ENCODE measurements at regions not wholly inside any gene's neighbourhood (a gene's known extent, or its start where the extent isn't known, plus 50 kb on each side); places are given as distances from the start of the nearest gene placed in this dataset.

DNA sequence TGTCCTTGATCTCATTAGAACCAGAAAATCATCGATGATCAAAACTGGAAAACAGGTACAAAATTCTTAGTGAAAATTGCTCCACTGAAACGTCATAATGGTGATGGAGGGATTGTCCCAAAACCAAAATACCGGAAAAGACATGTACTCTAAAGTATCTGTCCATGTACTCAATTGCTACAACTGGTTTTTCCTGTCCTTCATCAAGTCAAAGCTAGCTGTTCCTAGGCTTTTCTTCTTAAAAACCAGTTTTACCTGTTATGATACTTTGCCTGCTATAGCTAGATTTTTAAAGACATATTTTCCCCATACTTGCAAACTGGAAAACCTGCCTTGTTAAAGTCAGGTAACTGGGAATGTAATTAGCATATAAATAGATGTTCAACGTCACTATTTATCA is 50.5 kb upstream of the LRRC1 start:
- no peak for FAIRE-seq

DNA sequence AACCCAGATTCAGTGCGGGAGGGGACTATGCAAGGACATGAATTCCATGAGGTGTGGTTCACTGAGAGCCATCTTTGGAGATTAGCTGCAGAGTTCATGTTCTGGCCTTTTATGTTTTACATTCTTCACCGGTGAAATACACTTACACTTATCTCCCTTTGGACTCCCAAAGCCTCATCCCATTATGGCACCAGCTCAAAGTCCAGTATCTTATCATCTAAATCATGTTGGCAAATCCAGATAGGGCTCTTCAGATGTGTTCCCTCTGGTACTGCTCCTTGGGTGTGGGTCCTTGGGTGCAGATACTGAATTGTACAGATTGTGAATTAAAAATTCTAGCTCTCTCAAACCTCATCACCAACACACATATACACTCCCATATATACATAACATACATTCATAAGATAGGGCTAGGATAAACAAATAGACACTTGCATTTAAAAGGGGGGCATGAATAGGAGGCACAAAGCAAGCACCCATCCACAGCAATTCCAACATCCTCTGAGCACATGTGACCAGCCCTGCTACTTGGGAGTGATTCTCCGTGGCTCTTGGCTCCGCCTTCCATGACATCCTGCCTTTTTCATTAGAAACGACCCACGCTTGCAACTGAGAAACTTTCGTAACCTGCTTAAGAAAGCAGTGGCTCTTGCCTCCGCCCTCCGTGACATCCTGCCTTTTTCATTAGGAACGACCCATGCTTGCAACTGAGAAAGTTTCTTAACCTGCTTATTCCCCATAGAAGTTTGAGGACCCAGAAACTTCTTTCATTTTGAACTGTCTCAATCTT is 53.6 kb upstream of the LRRC1 start:
- FAIRE-seq, result no peak

DNA sequence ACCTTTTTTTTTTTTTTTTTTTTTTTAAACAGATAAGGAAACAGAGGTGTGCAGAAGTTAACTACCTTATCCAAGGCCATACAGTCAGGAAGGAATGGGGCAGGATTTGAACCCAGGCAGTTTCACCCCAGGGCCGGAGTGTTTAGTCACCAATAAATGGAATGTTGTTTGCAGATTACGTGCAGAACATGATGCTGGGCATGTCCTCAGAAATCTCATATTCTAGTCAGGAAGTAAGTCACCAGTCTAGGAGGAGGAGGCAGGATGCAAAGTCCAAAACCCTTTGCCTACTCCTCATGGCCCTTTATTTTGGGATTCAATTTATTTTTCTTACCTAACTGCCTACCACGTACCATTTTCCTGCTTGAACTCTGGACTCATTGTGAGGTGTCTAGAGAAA is 57.1 kb upstream of the LRRC1 start:
- no peak for FAIRE-seq

DNA sequence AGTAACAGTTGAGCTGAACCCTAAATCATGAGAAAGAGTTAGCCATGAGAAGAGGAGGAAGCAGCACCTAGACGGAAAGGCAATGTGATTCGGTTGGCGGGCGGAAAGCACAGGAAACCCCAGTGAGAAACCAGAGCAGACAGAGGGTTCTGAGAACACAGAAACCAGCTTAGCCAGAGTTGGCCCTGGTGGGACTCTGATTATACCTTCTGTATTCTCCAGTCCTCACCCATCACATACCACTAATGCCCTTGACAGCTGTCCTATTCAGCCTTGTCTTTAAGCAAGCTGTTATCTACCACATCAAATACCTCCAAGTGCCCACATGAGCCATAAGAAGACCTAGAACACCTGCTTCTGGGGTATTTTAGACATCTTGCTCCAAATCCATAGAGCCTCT is 58.9 kb upstream of the LRRC1 start:
- no peak for FAIRE-seq

DNA sequence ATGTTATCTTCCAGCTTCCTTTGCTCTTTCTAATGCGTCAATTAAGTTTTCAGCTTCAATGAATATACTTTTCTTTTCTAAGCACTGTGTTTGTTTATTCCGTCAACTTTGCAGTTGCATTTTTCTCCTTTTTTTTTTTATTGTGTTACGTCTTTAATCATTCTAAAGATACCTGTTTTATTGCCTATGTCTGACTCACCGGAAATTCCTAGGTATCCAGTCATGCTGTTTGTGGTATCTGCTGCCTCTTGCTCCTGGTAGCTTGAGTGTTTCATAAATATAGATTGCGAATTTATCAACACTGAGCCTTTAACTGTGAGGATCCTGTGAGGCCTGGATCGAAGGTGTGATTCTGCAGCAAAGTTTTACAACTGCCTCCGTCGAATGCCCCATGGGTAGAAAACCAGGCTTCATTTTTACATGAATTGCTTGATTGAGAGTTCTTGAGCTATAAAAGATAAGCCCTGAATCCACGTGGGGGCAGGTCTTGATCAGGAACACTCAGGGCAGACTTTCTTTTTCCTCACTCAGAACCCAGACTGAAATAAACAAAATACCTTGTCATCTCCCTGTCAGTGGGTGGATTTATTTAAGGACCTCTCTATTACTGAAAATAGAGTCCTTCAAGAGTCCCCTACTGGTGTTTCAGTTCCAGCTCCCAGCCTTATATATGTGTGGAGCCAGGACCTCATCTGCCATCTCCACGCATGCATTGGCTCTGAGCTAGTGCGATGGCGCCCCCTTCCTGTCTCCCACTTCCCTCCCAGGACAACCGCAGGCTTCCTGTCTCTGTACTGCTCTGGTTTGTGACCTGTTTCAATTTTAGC is 60.1 kb upstream of the LRRC1 start:
- FAIRE-seq, result no peak

DNA sequence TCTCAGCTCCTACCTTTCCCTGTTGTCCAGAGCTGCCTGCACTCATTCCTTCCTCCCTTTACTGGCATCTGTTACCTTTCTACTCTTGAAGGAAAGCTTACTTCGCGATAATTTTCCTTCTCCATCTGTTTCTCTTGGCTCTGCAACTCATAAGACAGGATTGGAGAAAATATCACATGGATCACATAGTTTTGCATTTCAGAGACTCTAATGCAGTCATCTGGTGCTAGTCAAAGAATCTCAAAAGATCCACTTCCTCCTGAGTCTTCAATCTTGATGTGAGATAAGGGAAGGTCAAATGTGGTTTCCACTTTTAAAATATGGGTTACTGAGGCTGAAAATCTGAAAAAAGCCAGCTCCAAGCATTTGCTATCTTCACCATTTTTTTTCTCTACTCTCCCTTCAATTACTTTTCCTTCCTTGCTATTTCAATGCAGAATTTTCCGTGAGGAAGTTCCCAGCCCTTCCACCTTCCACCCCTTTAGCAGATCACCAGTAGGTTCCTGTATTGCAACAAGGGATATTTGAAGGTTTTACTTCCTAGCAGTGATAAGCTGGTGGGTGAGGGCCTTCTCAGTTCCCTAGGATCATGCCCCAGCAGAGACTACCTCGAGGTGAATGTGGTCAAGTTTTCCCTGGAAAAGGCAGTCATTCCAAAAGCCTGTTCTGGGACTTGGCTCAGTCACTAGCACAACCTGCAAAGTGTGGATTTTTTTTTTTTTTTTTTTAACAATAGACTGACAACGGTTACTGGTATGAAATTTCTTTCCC is 62.8 kb upstream of the LRRC1 start:
- no peak for FAIRE-seq

GRCh38 chr6:53730767-53731166 is 64.0 kb upstream of the LRRC1 start:
- FAIRE-seq, result no peak

DNA sequence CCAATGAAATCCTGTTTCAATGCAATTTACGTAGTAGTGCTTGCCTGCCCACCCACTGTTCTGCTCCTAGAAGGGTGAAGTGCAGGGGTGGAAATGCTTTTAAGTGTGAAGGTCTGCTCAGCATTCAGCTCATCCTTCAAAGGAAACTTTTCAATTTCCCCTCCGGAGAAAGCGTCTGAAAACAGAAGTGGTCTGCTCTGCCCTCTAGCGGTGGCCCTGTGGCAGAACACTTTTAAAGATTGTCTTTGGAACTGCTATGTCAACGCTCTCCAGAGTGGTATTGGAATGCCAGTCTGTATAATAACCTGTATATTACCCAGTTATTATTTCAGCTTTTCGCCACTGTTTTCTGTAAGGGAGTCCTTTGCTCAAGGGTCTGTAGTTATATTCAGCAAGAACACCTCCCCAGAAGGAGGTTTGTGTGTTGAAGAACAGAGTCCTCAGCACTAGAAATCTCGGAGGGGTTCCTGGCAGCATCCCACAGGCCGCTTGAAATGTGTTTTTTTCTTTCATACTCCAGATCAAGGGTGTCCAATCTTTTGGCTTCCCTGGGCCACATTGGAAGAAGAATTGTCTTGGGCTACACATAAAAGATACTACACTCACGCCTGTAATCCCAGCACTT is 63.1 kb upstream of the KLHL31 start:
- FAIRE-seq, result no peak

- FAIRE-seq, result no peak
Observed at GRCh38 chr6:53727748-53728147, 62.2 kb upstream of the KLHL31 start.

- no peak for FAIRE-seq
Observed at GRCh38 chr6:53725791-53726575, 60.4 kb upstream of the KLHL31 start.

GRCh38 chr6:53724501-53724900 is 58.9 kb upstream of the KLHL31 start:
- no peak for FAIRE-seq

DNA sequence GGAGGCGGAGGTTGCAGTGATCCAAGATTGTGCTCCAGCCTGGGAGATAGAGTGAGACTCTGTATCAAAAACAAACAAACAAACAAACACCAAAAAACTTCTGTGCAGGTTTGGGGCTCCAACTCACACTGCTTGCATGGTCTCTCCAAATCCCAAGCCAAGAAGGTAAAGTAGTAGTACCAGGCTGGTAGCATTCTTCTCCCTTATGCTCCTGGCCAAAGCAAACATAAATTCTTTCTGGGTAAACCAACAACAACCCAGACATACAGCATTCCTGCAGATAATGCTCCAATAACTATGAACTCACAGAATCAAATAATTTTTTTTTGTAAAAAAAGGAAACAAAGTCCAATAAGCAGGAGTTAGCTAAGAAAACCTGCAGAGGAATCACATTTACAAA is 57.8 kb upstream of the KLHL31 start:
- no peak for FAIRE-seq

GRCh38 chr6:53721766-53722165 is 56.2 kb upstream of the KLHL31 start:
- no peak for FAIRE-seq

GRCh38 chr6:53718597-53719460 is 53.3 kb upstream of the KLHL31 start:
- FAIRE-seq, result peak; percentile 60

GRCh38 chr6:53717566-53717965 is 52.0 kb upstream of the KLHL31 start:
- peak; percentile 6 for FAIRE-seq

DNA sequence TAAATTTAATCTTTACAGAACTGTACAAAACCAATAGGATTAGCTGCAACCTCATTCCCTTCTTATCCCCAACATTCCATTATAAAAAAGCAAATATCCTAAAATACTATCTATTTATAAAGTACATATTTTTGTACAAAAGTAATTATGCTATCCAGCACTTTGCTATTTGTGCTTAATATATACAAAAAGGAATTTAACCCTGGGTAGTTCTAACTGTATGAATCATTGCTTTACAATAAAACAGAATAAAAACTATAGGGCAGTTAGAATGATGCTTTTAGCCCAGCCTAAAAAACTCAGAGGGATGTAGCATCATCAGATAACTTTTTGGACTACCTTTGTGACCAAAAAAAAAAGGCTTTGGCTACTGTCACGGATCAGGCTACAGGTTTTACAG is 49.9 kb upstream of the KLHL31 start:
- FAIRE-seq, result no peak
